ENCODE measurements at regions not wholly inside any gene's neighbourhood (a gene's known extent, or its start where the extent isn't known, plus 50 kb on each side); places are given as distances from the start of the nearest gene placed in this dataset.

DNA sequence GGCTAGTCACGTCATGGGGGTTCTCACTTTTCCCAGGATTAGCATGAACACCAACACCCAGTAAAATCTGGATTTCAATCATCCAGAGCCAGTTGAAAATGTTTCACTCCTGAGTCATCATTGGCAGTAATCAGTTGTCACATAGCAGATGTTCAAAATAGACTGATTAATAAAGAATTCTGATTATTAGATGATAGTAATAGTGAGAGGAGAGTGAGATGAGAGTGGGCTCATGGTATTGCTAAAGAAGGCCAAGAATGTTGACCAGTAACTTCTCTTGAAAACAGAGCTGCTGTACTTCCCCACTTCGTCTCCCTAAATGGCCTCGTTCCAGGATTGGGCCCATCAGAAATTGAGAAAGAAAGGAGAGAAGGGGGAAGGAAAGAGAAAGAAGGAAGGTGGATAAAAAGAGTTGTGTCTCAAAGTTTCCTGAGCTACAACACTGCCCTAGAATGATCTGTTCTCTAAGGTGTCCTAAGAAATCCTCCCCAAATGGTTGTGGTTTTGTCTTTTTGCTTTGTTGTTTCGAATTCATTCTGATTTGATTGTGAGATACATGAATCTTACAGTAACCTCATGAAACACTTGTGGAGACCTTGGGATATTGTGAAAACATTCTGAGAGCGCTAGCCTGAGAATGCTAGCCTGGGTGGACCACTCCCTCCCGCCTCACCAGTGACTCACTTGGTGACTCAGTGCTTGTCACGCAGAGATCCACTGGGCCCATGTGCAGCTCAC lies 502.2 kb upstream of the JARID2 start:
- peak overlapping the region; percentile 75; the same call in 1 of the 2 replicates for H3K9ac ChIP-seq
- peak overlapping the region in 1 of 2 experiments; percentile 97; a peak in 2 of 4 replicates for H3K27ac ChIP-seq (ENCODE audit: low read depth in 2 of 2, low read length in 1 of 2)
- peak overlapping the region; percentile 40; the same call in 1 of the 2 replicates for H2AFZ ChIP-seq (ENCODE audit: low read depth)
- WGBS (ENCODE audit: low lambda C conversion rate), result 24% methylated on average over 7 of the region's 7 CpGs
- no peaks in the 10 kb centered on the region for H3K27me3 ChIP-seq (ENCODE audit: insufficient read depth)
- no peak for DNase-seq
- H4K20me1 ChIP-seq (ENCODE audit: insufficient read depth), result no peaks in the 10 kb centered on the region
- peak overlapping the region; percentile 57 for H3K4me2 ChIP-seq
- peaks cover 9% of the 10 kb centered on the region for H3F3A ChIP-seq (replicated peaks; ENCODE audit: insufficient read depth)
- H3K9me3 ChIP-seq, result no peaks in the 10 kb centered on the region
- no peak for TF ChIP-seq ELF1 (IDR thresholded peaks at IDR 0.05)
- TF ChIP-seq EP300 (IDR thresholded peaks at IDR 0.05; ENCODE audit: borderline replicate concordance in 1 of 2, low read depth in 1 of 2, low read length in 1 of 2), result no peak
- TF ChIP-seq FOSL2 (IDR thresholded peaks at IDR 0.05; ENCODE audit: borderline replicate concordance, low read depth), result peak; percentile 81; the same call in 1 of the 2 replicates
- TF ChIP-seq, protein P1, sequence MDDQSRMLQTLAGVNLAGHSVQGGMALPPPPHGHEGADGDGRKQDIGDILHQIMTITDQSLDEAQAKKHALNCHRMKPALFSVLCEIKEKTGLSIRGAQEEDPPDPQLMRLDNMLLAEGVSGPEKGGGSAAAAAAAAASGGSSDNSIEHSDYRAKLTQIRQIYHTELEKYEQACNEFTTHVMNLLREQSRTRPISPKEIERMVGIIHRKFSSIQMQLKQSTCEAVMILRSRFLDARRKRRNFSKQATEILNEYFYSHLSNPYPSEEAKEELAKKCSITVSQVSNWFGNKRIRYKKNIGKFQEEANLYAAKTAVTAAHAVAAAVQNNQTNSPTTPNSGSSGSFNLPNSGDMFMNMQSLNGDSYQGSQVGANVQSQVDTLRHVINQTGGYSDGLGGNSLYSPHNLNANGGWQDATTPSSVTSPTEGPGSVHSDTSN (IDR thresholded peaks at IDR 0.05), result no peak
- TF ChIP-seq POLR2AphosphoS5 (IDR thresholded peaks at IDR 0.05; ENCODE audit: low read depth, low read length), result no peak
- peak; percentile 62 for TF ChIP-seq JUND (IDR thresholded peaks at IDR 0.05)
- TF ChIP-seq NRF1 (IDR thresholded peaks at IDR 0.05; ENCODE audit: low read depth, low read length), result no peak
- no peak for TF ChIP-seq RCOR1 (IDR thresholded peaks at IDR 0.05; ENCODE audit: low read length)
- 0 out of 2 replicates have a peak, but pooled peaks have one; percentile 20 for TF ChIP-seq TCF12 (IDR thresholded peaks at IDR 0.05)
- POLR2A ChIA-PET, result no interaction called here
- H3K9me2 ChIP-seq, result no peaks in the 10 kb centered on the region
- CTCF ChIA-PET, result no interaction called here
- no peak overlapping the region for H3K4me3 ChIP-seq (ENCODE audit: low read depth in 2 of 2, low read length in 1 of 2)
- peaks cover 0 to 8% of the 10 kb centered on the region in 2 experiments; a peak in 3 of 4 replicates for H3K4me1 ChIP-seq (ENCODE audit: control insufficient read depth in 1 of 2, insufficient read depth in 2 of 2, low read depth in 1 of 2, low read length in 1 of 2)
- H3K36me3 ChIP-seq (replicated peaks in 1 of 2; ENCODE audit: control insufficient read depth in 1 of 2, insufficient read depth in 2 of 2, low read length in 1 of 2), result no peaks in the 10 kb centered on the region
- no peaks in the 10 kb centered on the region for H3K79me2 ChIP-seq (ENCODE audit: insufficient read depth)

GRCh38 chr6:14744212-14744556 lies 501.7 kb upstream of the JARID2 start:
- no peaks in the 10 kb centered on the region for H4K20me1 ChIP-seq (ENCODE audit: insufficient read depth)
- no peaks in the 10 kb centered on the region for H3K36me3 ChIP-seq (replicated peaks in 1 of 2; ENCODE audit: control insufficient read depth in 1 of 2, insufficient read depth in 2 of 2, low read length in 1 of 2)
- TF ChIP-seq, protein P2, sequence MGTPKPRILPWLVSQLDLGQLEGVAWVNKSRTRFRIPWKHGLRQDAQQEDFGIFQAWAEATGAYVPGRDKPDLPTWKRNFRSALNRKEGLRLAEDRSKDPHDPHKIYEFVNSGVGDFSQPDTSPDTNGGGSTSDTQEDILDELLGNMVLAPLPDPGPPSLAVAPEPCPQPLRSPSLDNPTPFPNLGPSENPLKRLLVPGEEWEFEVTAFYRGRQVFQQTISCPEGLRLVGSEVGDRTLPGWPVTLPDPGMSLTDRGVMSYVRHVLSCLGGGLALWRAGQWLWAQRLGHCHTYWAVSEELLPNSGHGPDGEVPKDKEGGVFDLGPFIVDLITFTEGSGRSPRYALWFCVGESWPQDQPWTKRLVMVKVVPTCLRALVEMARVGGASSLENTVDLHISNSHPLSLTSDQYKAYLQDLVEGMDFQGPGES (IDR thresholded peaks at IDR 0.05; ENCODE audit: low read depth, low read length), result no peak
- TF ChIP-seq ZBTB33 (IDR thresholded peaks at IDR 0.05; ENCODE audit: borderline replicate concordance, low read depth) (no peak), CHD2 (IDR thresholded peaks at IDR 0.05; ENCODE audit: low read length, partially characterized antibody) (no peak), NFIC (IDR thresholded peaks at IDR 0.05; ENCODE audit: borderline replicate concordance) (no peak), CTCF (IDR thresholded peaks at IDR 0.05) (no peak), RXRA (IDR thresholded peaks at IDR 0.05; ENCODE audit: borderline replicate concordance, low read depth) (no peak), MXI1 (IDR thresholded peaks at IDR 0.05; ENCODE audit: low read depth, low read length) (no peak), RAD21 (IDR thresholded peaks at IDR 0.05; ENCODE audit: low read length) (no peak), JUND (IDR thresholded peaks at IDR 0.05) (no peak), TEAD4 (IDR thresholded peaks at IDR 0.05; ENCODE audit: borderline replicate concordance, insufficient read depth) (no peak), FOXM1 (IDR thresholded peaks at IDR 0.05; ENCODE audit: low read depth) (no peak)
- TF ChIP-seq, protein P3, sequence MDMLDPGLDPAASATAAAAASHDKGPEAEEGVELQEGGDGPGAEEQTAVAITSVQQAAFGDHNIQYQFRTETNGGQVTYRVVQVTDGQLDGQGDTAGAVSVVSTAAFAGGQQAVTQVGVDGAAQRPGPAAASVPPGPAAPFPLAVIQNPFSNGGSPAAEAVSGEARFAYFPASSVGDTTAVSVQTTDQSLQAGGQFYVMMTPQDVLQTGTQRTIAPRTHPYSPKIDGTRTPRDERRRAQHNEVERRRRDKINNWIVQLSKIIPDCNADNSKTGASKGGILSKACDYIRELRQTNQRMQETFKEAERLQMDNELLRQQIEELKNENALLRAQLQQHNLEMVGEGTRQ (IDR thresholded peaks at IDR 0.05; ENCODE audit: borderline replicate concordance, low read depth, low read length), result no peak
- H3K4me2 ChIP-seq, result no peak overlapping the region
- H3K79me2 ChIP-seq (ENCODE audit: insufficient read depth), result no peaks in the 10 kb centered on the region
- ChIA-PET POLR2A (no interaction called here), CTCF (no interaction called here)
- no peak for DNase-seq
- peaks cover 9% of the 10 kb centered on the region for H3F3A ChIP-seq (replicated peaks; ENCODE audit: insufficient read depth)
- no peaks in the 10 kb centered on the region for H3K9me3 ChIP-seq
- no peaks in the 10 kb centered on the region for H3K27me3 ChIP-seq (ENCODE audit: insufficient read depth)
- peaks cover 0 to 8% of the 10 kb centered on the region in 2 experiments; a peak in 2 of 4 replicates for H3K4me1 ChIP-seq (ENCODE audit: control insufficient read depth in 1 of 2, insufficient read depth in 2 of 2, low read depth in 1 of 2, low read length in 1 of 2)
- no peak overlapping the region for H2AFZ ChIP-seq (ENCODE audit: low read depth)
- WGBS (ENCODE audit: low lambda C conversion rate), result 80% methylated on average over 3 of the region's 3 CpGs
- no peaks in the 10 kb centered on the region for H3K9me2 ChIP-seq
- no peak overlapping the region; the same call in 1 of the 2 replicates for H3K9ac ChIP-seq
- no peak overlapping the region for H3K4me3 ChIP-seq (ENCODE audit: low read depth in 2 of 2, low read length in 1 of 2)
- H3K27ac ChIP-seq (ENCODE audit: low read depth in 2 of 2, low read length in 1 of 2), result peak overlapping the region in 1 of 2 experiments; percentile 97; a peak in 2 of 4 replicates

Data from SK-N-SH (cell line).